GM12878 (cell line): ENCODE measurements at regions not wholly inside any gene's neighbourhood (a gene's known extent, or its start where the extent isn't known, plus 50 kb on each side); places are given as distances from the start of the nearest gene placed in this dataset.

Experiments used
- ATAC-seq: fragments of 200-7000 bp; cut with Tn5 transposase; 3 replicates; pipeline ENCODE4 v1.9.1; 2020; ENCODE audit warnings: mild to moderate bottlenecking, moderate library complexity
- BruUV-seq: library from RNA; stranded (reverse); fragments of 400-500 nt; replicated peaks from 2 replicates; lab custom pipeline; 2021; lab: Mats Ljungman, UMichigan
- CTCF ChIA-PET: fragments of 300-600 bp; sonication (Branson Sonifier 250); formaldehyde crosslinking; extraction: SDS; loops from one replicate; lab custom pipeline; 2021; ENCODE audit warnings: inconsistent platforms; lab: Yijun Ruan, JAX
- POLR2A ChIA-PET: fragments of 350-600 bp; formaldehyde crosslinking; extraction: SDS; loops from one replicate; lab custom pipeline; 2021; ENCODE audit warnings: inconsistent platforms; lab: Charles Lee
- RAD21 ChIA-PET: fragments of 300-600 bp; sonication (Branson Sonifier 250); formaldehyde crosslinking; loops from one replicate; lab custom pipeline; 2023; ENCODE audit warnings: antibody characterized with exemption; ENCODE audit not compliant: unreplicated experiment; lab: Charles Lee
- SMC1A ChIA-PET: fragments of 300-600 bp; sonication (Branson Sonifier 250); formaldehyde crosslinking; loops from one replicate; lab custom pipeline; 2023; ENCODE audit not compliant: unreplicated experiment, uncharacterized antibody; lab: Charles Lee
- DNase-seq: peaks from one replicate; pipeline ENCODE4 v3.0.0-alpha.2; 2011; ENCODE audit warnings: low read depth, low spot score
- FAIRE-seq: peaks from 3 replicates; lab custom pipeline; 2011; peaks lifted over from hg19 to GRCh38; lab: Jason Lieb, UNC
- H2AFZ ChIP-seq: 2 replicates; pipeline ENCODE4 v1.6.0; 2011; ENCODE audit warnings: low read depth, low read length, control low read depth; ENCODE audit not compliant: control insufficient read depth
- H3K27ac ChIP-seq: 2 replicates; pipeline ENCODE4 v1.5.1; 2011; ENCODE audit warnings: control low read depth; ENCODE audit not compliant: control insufficient read depth, insufficient read depth
- H3K27me3 ChIP-seq, 2 experiments: replicated peaks in 1 of 2; 2 replicates each; pipeline versions ENCODE4 v1.6.0 to v1.6.1; 2011; ENCODE audit warnings: low read length in 1 of 2; ENCODE audit not compliant: control insufficient read depth in 2 of 2, insufficient read depth in 2 of 2
- H3K36me3 ChIP-seq, 2 experiments: 2 replicates each; pipeline ENCODE4 v1.5.1; 2011; ENCODE audit warnings: low read length in 1 of 2; ENCODE audit not compliant: control insufficient read depth in 2 of 2, insufficient read depth in 2 of 2
- H3K4me1 ChIP-seq: 2 replicates; pipeline ENCODE4 v1.6.1; 2011; ENCODE audit warnings: mild to moderate bottlenecking, low read length, moderate library complexity, mixed read lengths; ENCODE audit not compliant: control insufficient read depth, insufficient read depth
- H3K4me2 ChIP-seq: 2 replicates; pipeline ENCODE4 v1.6.0; 2011; ENCODE audit warnings: control low read depth; ENCODE audit not compliant: control insufficient read depth, insufficient read depth
- H3K4me3 ChIP-seq: fragments of 200-600 bp; sonication (generic); 2 replicates; pipeline ENCODE4 v1.5.1; 2016
- H3K79me2 ChIP-seq: 2 replicates; pipeline ENCODE4 v1.6.0; 2011; ENCODE audit warnings: low read length; ENCODE audit not compliant: control insufficient read depth, insufficient read depth
- H3K9ac ChIP-seq: 2 replicates; pipeline ENCODE4 v1.8.0; 2011; ENCODE audit warnings: low read length, control low read depth, mixed read lengths; ENCODE audit not compliant: control insufficient read depth, insufficient read depth
- H3K9me3 ChIP-seq: replicated peaks from 3 replicates; pipeline ENCODE4 v1.5.1; 2011; ENCODE audit warnings: mild to moderate bottlenecking, low read length; ENCODE audit not compliant: control insufficient read depth, insufficient read depth
- H4K20me1 ChIP-seq: 2 replicates; pipeline ENCODE4 v1.6.0; 2011; ENCODE audit not compliant: control insufficient read depth, insufficient read depth
- ATF2 ChIP-seq: IDR thresholded peaks from 2 replicates; pipeline ENCODE4 v1.6.1; 2012; ENCODE audit warnings: low read length, inconsistent platforms
- BRCA1 ChIP-seq: IDR thresholded peaks from 2 replicates; pipeline ENCODE4 v1.6.1; 2011; ENCODE audit warnings: low read depth, low read length, improper control_type of control experiment
- CBX3 ChIP-seq: fragments of 200-600 bp; sonication (generic); IDR thresholded peaks from 2 replicates; pipeline ENCODE4 v1.6.1; 2016; ENCODE audit warnings: low read depth, borderline replicate concordance
- MEF2A ChIP-seq: IDR thresholded peaks from 2 replicates; pipeline ENCODE4 v1.6.1; 2011; ENCODE audit warnings: low read depth, mild to moderate bottlenecking, low read length, moderate library complexity; ENCODE audit not compliant: insufficient read depth
- SP1 ChIP-seq: IDR thresholded peaks from one replicate; pipeline ENCODE4 v1.6.1; 2011; ENCODE audit warnings: low read depth, low read length
- ZNF592 ChIP-seq: fragments of 450-650 bp; IDR thresholded peaks from 2 replicates; pipeline ENCODE4 v1.6.1; 2017; ENCODE audit warnings: mild to moderate bottlenecking, moderate library complexity
- WGBS: methylation state at CpG from one replicate; pipeline ENCODE4 v1.1.6; 2016; ENCODE audit warnings: low lambda C conversion rate; ENCODE audit not compliant: insufficient replicate concordance, insufficient coverage; ENCODE audit errors: missing lambda C conversion rate; 5-methylcytosine and 5-hydroxymethylcytosine counted together
- in situ Hi-C: fragments of 300-500 bp; cut with MboI; formaldehyde crosslinking; loops from 9 replicates; pipeline ENCODE4 v1.14.3; 2018; ENCODE audit warnings: mixed read lengths
- intact Hi-C: fragments of 100-400 bp; cut with micrococcal nuclease; formaldehyde crosslinking; loops from one replicate; pipeline ENCODE4 v1.14.2; 2022; ENCODE audit not compliant: unreplicated experiment
- TF ChIP-seq, protein P1 (sequence below): fragments of 450-650 bp; IDR thresholded peaks from 2 replicates; pipeline ENCODE4 v1.6.1; 2018; ENCODE audit warnings: borderline replicate concordance, mild to moderate bottlenecking; ENCODE audit not compliant: partially characterized antibody

DNA sequence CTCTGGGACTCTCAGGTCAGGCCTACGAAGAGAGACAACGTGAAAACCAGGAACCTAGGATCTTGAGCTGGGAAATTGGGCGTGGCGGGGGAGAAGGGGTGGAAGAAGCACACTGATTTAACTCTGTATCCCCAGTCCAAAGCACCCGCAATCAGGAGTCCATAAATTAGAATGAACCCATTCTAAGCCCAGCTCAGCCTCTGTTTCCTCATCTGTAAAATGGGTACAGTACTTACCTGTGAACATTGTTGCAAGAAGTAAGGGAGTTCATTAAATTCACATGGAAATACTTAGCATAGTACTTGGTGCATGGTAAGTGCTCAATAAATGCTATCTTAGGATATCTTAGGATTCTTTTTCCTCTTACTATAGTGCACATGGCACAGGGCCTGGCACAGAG lies 326.7 kb downstream of the BCOR start (continued):
- TF ChIP-seq, protein P1, sequence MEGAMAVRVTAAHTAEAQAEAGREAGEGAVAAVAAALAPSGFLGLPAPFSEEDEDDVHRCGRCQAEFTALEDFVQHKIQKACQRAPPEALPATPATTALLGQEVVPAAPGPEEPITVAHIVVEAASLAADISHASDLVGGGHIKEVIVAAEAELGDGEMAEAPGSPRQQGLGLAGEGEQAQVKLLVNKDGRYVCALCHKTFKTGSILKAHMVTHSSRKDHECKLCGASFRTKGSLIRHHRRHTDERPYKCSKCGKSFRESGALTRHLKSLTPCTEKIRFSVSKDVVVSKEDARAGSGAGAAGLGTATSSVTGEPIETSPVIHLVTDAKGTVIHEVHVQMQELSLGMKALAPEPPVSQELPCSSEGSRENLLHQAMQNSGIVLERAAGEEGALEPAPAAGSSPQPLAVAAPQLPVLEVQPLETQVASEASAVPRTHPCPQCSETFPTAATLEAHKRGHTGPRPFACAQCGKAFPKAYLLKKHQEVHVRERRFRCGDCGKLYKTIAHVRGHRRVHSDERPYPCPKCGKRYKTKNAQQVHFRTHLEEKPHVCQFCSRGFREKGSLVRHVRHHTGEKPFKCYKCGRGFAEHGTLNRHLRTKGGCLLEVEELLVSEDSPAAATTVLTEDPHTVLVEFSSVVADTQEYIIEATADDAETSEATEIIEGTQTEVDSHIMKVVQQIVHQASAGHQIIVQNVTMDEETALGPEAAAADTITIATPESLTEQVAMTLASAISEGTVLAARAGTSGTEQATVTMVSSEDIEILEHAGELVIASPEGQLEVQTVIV, result no peak
- TF ChIP-seq, all 136 proteins: peak for 0

DNA sequence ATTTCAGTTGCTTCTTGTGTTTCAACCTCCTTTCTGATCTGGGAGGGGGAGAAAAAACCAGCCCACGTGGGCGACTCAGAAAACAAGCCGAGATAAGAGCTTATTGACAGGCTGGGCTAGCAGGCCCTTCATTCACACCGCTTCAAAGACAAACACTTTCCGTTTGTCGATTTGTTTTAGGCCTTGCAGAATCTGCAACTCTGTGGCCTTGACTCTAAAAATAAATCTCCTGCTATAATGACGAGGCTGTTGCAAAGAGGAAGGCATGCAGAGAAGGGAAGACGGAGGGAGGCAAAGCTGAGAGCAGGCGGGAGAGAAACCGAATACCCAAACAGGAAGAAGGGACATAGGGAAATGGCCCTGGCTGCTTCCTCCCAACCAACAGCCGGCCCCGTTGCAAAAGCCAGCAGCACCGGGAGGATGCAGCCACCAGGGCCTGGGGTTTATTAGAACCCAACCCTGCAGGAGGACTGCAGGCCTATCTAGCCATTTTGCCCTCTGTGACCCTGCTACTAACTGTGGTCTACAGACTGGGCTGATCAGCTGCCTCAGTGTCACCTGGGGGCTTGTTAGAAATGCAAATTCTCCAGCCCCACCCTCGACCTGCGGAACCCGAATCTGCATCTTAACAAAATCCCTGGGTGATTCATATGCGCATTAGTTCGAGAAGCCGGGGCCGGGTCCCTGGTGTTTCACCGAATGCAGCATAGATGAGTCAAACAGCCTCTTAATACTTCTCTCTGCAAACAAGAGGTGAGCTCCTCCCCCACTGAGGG lies 325.5 kb downstream of the BCOR start:
- no peak overlapping the region for H3K9ac ChIP-seq
- ATAC-seq, result no peak
- no peaks in the 10 kb centered on the region; the same call in 2 of the 3 replicates for H3K9me3 ChIP-seq
- H3K79me2 ChIP-seq, result no peaks in the 10 kb centered on the region
- no peaks in the 10 kb centered on the region for H3K36me3 ChIP-seq
- H3K27me3 ChIP-seq, result no peaks in the 10 kb centered on the region; a peak in 1 of 4 replicates
- H2AFZ ChIP-seq, result peak overlapping the region; percentile 76
- RAD21 ChIA-PET, result interaction anchor here (0.6 kb wide), 1 partner anchor 495 kb away, joined by 3 read pairs; no protein-coding TSS in a partner anchor
- H3K4me3 ChIP-seq, result no peak overlapping the region
- SMC1A ChIA-PET, result no interaction called here
- FAIRE-seq, result no peak
- CTCF ChIA-PET, result no interaction called here
- in situ Hi-C loops, result no loop called here
- no TSS peak for BruUV-seq
- TF ChIP-seq CBX3 (no peak), ATF2 (no peak), BRCA1 (no peak), SP1 (no peak), ZNF592 (no peak), MEF2A (0 out of 2 replicates have a peak, but pooled peaks have one; percentile 41)
- TF ChIP-seq, all 136 proteins: peak for 1
- Histone ChIP-seq H3K27ac (no peak overlapping the region), H3K4me1 (0 out of 2 replicates have a peak, but pooled peaks cover 7% of the 10 kb centered on the region), H3K4me2 (no peak overlapping the region), H4K20me1 (no peaks in the 10 kb centered on the region)
- intact Hi-C loops, result no loop called here
- WGBS, result 24% methylated on average over 21 of the region's 21 CpGs
- POLR2A ChIA-PET, result no interaction called here
- DNase-seq, result no peak
